Progenitor cell of endocrine pancreas (in vitro differentiated cells): ENCODE measurements at regions not wholly inside any gene's neighbourhood (a gene's known extent, or its start where the extent isn't known, plus 50 kb on each side); places are given as distances from the start of the nearest gene placed in this dataset.

ENCODE experiments used
- DNase-seq: peaks from one replicate; pipeline ENCODE4 v3.0.0; 2021; ENCODE audit warnings: low spot score; ENCODE audit not compliant: unreplicated experiment
- H3K27ac Mint-ChIP-seq: 2 replicates; pipeline ENCODE4 v1.8.0; 2021; ENCODE audit warnings: mild to moderate bottlenecking, moderate library complexity, mixed read lengths
- H3K27me3 Mint-ChIP-seq: 2 replicates; pipeline ENCODE4 v1.8.0; 2021; ENCODE audit warnings: mixed read lengths
- H3K36me3 Mint-ChIP-seq: 2 replicates; pipeline ENCODE4 v1.8.0; 2022; ENCODE audit warnings: mixed read lengths; ENCODE audit not compliant: insufficient read depth
- H3K4me1 Mint-ChIP-seq: 2 replicates; pipeline ENCODE4 v1.8.0; 2021; ENCODE audit warnings: low read depth, mixed read lengths
- H3K4me3 Mint-ChIP-seq: 2 replicates; pipeline ENCODE4 v1.8.0; 2021; ENCODE audit warnings: low read depth, mild to moderate bottlenecking, moderate library complexity, mixed read lengths
- H3K9me3 Mint-ChIP-seq: 2 replicates; pipeline ENCODE4 v1.8.0; 2021; ENCODE audit warnings: low read depth, mixed read lengths
- CTCF ChIP-seq: fragments of 200-600 bp; sonication (generic); IDR thresholded peaks from one replicate; pipeline ENCODE4 v1.5.0; 2021; ENCODE audit warnings: antibody characterized with exemption, mild to moderate bottlenecking; ENCODE audit not compliant: unreplicated experiment

DNA sequence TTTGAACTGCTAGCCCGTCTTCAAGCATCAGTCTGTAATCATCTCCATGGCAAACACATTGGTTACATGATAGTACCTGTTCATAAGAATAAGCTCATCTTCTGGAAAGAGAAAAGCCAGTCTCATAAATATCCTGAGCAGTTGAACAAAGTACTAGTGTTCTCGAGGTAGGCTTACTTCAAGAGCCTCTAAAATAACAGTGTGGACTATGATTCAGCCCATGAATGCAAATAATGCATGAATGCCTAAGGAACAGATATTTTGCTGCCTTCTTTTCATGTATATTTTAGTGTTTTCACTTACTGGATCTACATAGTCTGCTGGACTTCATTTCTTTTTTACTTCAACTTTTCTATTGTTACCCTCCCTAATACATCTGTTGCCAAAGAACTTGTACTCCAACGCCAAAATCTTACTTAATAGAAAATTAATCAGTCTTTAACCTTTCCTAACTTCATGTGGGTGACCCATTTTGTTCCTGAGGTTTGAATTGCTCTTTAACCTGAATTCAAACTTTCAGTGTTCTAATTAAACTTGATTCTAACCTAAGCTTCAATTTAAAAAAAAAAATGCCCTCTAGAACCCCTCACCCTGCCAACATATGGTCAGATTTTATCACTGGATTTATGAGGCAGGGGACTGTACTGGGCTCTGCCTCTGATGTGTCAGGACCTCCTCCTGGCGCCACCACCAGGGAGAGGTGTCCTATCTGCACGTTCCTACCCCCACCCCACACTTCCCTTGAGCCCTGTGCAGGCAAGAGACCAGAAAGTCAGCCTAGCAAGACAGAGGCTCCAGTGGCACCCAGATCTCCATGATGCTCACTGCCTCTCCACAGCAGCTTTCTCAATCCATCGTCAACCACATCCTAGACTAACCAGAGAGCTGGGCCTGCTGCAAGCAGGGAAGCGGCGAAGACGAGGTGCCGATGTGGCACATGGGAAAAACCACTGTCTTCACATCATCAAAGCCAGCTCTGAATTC lies 264.7 kb upstream of the ID2 start:
- H3K4me1 Mint-ChIP-seq: peaks cover 14% of the 10 kb centered on the region
- H3K27ac Mint-ChIP-seq: no peak overlapping the region
- H3K36me3 Mint-ChIP-seq: no peaks in the 10 kb centered on the region
- H3K9me3 Mint-ChIP-seq: no peaks in the 10 kb centered on the region
- no peak for DNase-seq
- H3K27me3 Mint-ChIP-seq: peaks cover 10% of the 10 kb centered on the region
- H3K4me3 Mint-ChIP-seq: no peak overlapping the region
- TF ChIP-seq CTCF: no peak

DNA sequence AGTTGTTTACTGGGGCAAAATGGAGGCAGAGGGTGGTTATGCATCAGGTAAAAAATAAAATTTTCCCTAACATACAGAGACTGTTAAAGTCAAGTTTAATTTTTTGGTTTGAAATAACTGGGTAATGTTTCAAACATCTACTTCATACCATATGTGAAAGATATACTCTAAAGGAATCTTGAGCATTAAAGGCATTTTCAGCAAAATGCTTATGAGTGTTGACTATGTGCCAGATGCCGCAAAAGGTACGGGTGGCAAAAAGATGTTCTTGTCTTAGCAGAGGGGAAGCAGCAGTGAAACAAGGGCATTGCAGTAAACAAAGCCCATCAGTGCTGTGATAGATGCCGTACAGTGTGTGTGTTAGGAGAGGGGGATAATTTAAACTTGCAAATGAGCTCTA lies 263.1 kb upstream of the ID2 start:
- Mint-ChIP-seq H3K27me3 (peaks cover 10% of the 10 kb centered on the region), H3K27ac (no peak overlapping the region), H3K36me3 (no peaks in the 10 kb centered on the region), H3K9me3 (no peaks in the 10 kb centered on the region), H3K4me3 (no peak overlapping the region), H3K4me1 (peaks cover under 1% of the 10 kb centered on the region)
- no peak for DNase-seq
- TF ChIP-seq CTCF: no peak

DNA sequence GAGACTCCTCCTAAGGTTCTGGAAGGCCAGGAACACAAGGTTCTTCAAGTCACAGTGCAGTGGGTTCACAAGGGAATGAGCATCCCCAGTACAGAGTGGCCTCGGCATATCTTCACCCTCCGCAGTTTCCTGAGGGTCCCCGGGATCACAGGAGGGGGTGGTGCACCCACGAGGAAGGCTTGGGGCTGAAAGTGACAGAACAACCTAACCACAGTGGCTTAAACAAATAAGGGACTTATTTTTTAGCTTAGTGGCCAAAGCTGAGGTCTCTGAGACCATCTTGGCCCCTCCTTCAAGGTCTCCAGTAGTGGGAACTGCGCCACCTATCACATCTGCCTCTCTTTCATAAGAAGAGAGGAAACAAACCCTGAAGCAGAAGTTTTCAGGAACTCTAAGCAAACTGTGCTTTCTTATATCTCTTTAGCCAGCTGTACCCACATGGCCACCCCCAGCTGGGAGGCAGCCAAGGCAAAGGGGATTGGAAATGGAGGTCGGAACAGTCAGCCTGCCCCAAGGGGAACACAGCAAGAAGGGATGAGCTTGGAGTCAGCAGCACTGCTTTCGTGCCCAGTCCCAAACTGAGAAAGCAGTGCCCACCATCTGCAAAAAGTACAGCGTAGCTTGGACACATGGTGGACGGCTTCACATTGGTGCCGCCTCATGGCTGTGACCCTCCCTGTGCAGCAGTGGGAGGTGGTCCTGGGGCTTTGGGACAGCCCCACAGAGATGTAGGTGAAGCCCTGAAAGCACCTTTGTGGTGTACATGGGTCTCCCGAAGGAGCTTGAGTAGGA lies 260.0 kb upstream of the ID2 start:
- Mint-ChIP-seq H3K27ac (no peak overlapping the region), H3K27me3 (peaks cover under 1% of the 10 kb centered on the region), H3K9me3 (no peaks in the 10 kb centered on the region), H3K36me3 (no peaks in the 10 kb centered on the region), H3K4me1 (no peaks in the 10 kb centered on the region), H3K4me3 (no peak overlapping the region)
- no peak for DNase-seq
- no peak for TF ChIP-seq CTCF

DNA sequence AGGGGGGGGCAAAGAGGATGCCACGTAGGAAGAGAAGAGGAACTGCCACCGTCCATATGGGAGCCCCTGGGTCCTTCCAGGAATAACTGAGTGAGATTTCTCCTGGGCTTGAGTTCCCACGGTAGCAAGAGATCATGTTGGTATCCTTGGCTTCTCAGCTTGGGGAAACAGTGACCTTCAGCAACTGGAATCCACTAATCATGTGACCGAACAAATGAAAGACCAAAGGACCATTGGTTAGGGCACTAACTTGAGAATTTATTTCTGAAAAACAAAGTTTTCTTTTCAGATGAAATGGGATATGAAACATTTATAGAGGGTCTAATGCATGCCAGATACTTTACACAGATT lies 259.4 kb upstream of the ID2 start:
- Mint-ChIP-seq H3K27me3 (no peaks in the 10 kb centered on the region), H3K4me3 (no peak overlapping the region), H3K36me3 (no peaks in the 10 kb centered on the region), H3K9me3 (no peaks in the 10 kb centered on the region), H3K27ac (no peak overlapping the region), H3K4me1 (no peaks in the 10 kb centered on the region)
- TF ChIP-seq CTCF: no peak
- no peak for DNase-seq
